Ishikawa (cell line): ENCODE measurements at regions not wholly inside any gene's neighbourhood (a gene's known extent, or its start where the extent isn't known, plus 50 kb on each side); places are given as distances from the start of the nearest gene placed in this dataset.

ENCODE experiments used
- CEBPB ChIP-seq: IDR thresholded peaks from 2 replicates; pipeline ENCODE4 v1.6.1; 2012
- CREB1 ChIP-seq: IDR thresholded peaks from 2 replicates; pipeline ENCODE4 v1.6.1; 2012; ENCODE audit warnings: low read depth
- EGR1 ChIP-seq: IDR thresholded peaks from 2 replicates; pipeline ENCODE4 v1.6.1; 2012
- NFIC ChIP-seq: IDR thresholded peaks from 2 replicates; pipeline ENCODE4 v1.6.1; 2012
- REST ChIP-seq: IDR thresholded peaks from 2 replicates; pipeline ENCODE4 v1.6.1; 2012; ENCODE audit warnings: low read depth, mild to moderate bottlenecking
- TCF12 ChIP-seq: IDR thresholded peaks from 2 replicates; pipeline ENCODE4 v1.6.1; 2012; ENCODE audit warnings: low read depth
- TEAD4 ChIP-seq: IDR thresholded peaks from 2 replicates; pipeline ENCODE4 v1.6.1; 2012
- YY1 ChIP-seq: IDR thresholded peaks from 2 replicates; pipeline ENCODE4 v1.6.1; 2012; ENCODE audit warnings: low read depth
- ZBTB7A ChIP-seq: IDR thresholded peaks from 2 replicates; pipeline ENCODE4 v1.6.1; 2012; ENCODE audit warnings: low read depth
- TF ChIP-seq, protein P1 (sequence below): IDR thresholded peaks from 2 replicates; pipeline ENCODE4 v1.6.1; 2012

- TF ChIP-seq CREB1 (no peak), EGR1 (no peak), REST (no peak), YY1 (no peak), TEAD4 (no peak), CEBPB (no peak), NFIC (no peak), TCF12 (no peak), ZBTB7A (no peak)
- TF ChIP-seq, protein P1, sequence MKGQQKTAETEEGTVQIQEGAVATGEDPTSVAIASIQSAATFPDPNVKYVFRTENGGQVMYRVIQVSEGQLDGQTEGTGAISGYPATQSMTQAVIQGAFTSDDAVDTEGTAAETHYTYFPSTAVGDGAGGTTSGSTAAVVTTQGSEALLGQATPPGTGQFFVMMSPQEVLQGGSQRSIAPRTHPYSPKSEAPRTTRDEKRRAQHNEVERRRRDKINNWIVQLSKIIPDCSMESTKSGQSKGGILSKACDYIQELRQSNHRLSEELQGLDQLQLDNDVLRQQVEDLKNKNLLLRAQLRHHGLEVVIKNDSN: no peak
These were observed 155.2 kb downstream of the TINAG start for GRCh38 chr6:54463354-54464024.
